Lung microvascular endothelial cell (primary cell): ENCODE measurements at regions not wholly inside any gene's neighbourhood (a gene's known extent, or its start where the extent isn't known, plus 50 kb on each side); places are given as distances from the start of the nearest gene placed in this dataset.

ENCODE experiments used
- DNase-seq, 2 donors: peaks; one replicate each; pipeline versions ENCODE4 v3.0.0 to v3.0.0-alpha.2; 2010; ENCODE audit warnings: low read depth in 2 of 2

DNA sequence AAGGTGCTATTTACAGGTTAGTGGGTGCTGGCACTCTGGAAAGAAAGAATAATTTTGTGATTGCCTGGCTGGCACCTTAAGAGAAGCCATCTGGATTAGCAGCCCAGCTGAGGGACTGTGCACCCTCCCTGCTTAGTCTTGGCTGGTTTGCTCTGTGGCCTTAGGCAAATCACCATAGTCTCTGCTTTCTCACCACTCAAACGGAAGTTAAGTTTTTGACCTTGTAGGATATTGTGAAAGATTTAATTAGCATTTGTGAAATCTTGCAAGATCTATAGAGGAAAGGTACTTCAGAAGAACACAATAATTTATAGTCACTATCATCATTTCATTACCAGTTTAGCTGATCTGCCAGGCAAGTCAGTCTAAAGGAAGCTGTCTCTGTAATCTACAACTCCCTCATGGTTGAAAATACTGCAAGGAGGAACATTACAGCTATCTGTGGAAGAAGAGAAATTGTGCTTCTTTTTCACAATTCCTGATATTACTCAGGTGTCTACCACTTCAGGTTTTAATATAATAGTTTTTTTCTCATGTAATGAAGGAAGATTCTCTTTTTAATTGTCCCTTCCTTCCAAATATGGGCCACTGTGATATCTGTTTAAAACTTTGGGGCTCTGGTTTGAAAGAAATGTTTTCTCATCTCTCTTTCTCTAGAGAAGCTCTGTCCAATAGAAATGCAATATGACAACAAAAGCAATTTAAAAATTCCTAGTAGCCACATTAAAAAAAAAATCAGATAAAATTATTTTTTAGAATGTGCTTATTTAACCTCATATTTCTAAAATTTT, 219.6 kb downstream of the PTEN start:
- DNase-seq = no peak

DNA sequence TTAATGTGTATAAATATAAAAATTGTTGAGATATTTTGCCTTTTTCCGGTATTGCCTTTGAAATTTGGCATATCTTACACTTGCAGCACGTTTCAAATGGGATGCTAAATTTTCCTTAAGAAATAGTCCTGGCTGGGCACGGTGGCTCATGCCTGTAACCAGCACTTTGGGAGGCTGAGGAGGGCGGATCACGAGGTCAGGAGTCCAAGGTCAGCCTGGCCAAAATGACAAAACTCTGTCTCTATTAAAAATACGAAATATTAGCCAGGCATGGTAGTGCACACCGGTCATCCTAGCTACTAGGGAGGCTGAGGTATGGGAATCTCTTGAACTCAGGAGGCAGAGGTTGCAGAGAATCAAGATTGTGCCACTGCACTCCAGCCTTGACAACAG, 220.2 kb downstream of the PTEN start:
- no peak for DNase-seq

DNA sequence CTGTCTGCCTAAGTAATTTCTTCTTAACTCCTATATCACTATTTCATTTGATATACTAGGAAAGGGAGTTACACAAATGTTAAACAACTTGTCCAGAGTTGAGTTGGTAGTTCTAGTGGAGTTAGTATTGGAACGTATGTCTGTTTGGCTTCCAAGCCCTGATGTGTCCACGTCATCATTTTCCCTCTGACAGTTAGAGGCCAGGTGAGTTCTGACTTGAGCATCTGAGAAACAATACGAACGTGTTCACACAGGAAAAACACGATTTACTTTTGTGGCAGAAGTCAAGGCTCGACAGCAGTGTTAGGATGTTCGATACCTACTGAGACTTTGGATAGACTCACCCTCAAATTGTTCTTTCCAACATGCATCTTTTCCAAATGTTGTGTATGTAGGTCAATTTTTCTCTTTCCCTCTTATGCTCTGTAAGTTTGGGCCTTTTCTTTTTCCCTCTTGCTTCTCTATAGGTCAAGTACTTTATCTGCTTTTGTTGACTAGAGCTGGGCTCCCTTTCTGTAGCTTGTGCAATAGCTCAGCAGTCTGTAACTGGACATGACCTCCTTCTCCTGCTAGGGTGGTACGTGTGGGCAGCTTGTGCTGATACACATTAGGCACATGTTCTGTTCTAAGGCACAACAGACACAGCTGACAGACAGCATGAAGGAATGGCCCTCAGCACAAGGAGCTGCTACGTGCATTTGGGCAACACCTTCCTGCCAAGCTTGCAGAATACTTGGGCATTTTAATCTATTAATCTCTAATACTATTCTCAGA, 222.9 kb downstream of the PTEN start:
- no peak for DNase-seq

DNA sequence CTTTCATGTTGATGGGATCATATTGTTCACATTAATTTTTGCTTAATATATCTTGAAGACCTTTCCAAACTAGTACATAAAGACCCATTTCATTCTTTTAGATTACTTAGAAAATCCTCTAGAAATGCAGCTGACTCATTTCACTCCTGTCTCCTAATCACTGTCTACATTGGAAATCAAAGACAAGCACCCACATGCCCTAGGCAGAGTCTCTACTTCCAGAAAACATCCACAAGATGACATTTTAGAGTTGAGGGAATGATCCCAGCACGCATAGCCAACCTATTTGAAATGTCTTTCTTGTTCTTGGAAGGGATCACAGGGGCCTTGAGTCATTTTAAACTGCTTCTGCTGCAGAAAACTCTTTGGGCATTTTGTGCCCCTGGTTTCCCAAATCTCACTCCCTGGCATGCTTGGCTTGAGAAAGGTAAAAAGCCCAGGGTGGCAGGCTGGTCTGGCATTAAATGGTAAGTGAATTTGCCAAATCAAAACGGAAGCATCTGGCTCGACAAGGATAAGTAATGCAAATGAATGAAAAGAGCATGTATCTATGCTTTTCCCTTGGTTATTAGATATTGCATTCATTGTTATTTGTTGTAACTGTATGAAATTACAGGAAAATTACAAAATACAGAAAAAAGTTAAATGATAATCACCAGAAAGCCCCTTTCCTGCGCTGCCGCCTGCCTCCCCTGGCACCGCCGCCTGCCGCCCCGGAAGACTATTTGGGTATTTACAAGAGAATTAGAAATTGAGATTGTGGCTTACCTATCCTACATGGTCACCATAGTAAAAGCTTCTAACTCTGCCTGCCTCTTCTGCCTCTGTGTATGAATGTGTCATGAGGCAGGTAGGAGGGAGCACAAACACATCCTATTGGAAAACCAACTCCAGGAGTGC, 225.3 kb downstream of the PTEN start:
- DNase-seq = no peak

DNA sequence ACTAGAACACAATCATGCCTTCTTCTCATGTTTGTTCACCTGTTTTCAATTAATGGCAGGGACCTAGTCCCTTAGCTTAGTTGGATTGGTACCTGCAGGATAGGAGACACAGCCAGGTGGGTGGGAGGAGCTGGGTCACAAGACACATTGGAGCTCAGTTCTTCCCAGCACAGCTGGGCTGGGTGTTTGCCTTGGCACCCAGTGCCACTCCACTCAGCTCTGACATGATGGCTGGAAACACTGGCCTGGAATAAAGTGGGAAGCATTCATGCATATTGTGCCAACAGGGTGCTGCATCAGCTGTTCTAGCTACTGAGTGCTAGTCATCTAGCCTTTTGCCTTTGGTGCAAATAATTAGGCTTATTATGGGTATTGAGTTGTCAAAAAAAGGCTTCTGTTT, 226.1 kb downstream of the PTEN start:
- no peak for DNase-seq

DNA sequence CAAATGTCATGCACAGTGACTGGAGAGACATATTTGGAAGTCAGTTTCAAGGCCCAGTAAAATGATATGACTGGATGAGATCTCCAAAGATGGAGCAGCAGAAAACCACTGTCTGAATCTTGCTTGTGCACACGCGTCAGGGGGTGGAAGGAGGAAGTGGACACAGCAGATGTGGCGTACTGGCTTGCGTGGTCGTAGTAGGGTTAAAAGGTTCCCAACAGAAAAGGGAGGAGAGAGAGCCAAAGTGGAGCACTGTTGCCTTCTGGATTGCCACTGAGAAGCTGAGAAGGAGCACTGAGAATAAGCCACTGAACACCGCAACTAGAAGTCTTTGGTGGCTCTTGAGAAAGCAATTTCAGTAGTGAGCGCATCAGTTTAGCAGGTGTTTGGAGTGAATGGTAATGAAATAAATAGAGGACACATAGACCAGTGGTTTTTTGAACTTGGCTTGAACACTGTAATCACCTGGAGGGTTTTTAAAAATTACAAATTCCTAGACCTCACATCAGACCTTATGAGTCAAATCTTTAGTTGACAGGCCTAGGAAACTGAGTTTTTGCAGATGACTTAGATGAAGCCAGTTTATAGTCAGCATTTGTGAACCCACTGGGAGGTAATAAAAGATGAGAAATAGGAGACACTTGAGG, 227.3 kb downstream of the PTEN start:
- no peak for DNase-seq

DNA sequence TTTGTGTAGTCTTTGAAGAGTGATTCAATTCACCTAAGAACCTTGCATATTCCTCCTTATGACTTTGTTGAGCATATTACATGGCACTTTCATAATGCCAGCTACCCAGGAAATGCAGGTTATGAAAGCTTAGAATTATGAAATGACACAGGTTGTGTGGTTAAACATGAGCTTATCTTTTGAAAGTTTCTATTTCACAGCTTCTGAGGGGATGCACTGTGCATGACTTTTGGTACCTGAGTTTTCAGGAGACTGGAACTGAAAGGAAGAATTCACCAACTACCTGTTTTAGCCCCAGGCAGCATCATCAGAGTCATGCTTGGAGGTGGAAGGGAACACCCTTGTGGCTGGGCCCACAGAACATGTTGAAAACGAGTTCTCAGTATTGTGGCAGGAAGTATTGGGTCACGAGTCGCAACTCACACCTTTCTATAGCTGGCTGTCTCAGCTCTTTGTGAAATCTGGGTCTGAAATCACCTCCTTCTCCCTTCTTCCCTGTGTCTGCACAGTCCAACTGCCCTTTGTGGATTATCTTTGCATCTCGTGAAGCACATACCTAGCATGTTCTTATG, 228.2 kb downstream of the PTEN start:
- DNase-seq = no peak

DNA sequence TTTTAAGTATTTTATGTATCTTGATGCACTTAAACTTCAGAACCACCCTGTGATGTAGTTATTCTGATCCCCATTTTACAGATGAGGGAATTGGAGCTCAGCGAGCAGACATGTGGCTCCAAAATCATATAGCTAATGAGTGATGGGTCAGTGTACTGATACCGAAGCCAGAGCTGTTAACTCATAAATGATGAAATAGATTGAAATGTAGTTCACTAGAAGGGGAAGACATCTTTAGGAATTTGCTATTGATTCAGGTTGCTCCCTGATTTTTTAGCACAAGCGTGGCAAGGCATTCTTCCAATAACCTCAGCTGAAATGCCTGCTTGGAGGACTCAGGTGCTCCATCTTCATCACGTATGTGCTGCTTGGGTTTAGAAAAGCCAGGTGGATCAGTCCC, 228.8 kb downstream of the PTEN start:
- DNase-seq = no peak

DNA sequence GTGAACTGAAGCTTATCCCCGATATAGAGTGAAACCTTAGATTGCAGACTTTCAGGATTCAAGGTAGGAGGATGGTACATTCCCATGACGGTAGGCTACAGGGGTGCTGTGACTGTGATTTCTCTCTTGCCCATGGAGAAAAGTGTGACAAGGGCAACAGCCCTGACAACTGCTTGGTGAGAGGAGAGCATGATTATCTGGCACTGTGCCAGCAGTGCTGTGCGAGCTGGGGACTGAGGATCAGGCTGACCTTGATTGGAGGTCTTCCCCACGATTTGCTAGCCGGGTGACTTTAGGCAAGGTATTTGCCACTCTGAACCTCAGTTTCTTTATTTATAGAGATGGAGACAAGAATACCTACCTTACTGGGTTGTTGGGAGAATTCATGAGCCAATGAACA, 229.5 kb downstream of the PTEN start:
- peak in 1 of 2 donors; percentile 6 for DNase-seq

DNA sequence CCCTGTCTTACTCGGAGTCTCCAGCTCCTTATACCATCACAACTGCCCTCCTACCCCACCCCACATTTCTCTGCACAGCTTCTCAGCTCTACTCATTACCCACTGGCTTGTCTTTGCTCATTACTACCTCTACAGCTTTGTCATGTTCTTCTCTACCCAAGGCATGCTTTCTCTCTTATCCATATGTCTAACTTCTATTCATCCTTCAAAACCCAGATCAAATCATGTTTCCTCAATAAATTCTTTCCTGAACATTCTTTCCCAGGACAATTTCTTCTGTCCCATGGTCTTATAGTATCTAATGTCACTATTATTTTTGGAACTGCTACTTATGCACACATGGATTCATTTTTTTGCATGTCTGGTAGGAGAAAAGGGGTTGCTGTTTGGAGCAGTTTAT, 231.4 kb downstream of the PTEN start:
- no peak for DNase-seq

DNA sequence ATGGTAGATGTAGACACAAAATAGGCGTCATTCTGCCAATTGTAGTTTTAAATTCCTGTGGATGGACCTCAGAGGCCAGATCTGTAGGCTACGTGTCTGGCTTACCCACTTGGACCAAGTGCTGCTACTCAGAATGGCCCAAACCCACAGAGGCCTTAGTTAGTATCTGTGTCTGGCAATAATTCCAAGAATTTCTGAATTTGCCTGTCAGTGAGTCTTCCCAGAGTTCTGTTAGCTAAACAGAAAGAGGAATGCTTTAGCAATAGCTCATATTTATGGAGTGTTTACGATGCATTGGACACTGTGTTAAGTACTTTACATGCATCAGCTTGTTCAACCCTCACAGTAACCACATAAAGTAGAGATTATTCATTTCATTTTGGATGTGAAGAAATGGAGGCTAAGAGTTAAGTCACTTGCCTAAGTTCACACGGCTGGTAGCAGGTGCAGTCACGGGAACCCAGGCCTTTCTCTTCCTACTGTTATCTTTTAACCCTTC, 231.8 kb downstream of the PTEN start:
- DNase-seq = no peak

DNA sequence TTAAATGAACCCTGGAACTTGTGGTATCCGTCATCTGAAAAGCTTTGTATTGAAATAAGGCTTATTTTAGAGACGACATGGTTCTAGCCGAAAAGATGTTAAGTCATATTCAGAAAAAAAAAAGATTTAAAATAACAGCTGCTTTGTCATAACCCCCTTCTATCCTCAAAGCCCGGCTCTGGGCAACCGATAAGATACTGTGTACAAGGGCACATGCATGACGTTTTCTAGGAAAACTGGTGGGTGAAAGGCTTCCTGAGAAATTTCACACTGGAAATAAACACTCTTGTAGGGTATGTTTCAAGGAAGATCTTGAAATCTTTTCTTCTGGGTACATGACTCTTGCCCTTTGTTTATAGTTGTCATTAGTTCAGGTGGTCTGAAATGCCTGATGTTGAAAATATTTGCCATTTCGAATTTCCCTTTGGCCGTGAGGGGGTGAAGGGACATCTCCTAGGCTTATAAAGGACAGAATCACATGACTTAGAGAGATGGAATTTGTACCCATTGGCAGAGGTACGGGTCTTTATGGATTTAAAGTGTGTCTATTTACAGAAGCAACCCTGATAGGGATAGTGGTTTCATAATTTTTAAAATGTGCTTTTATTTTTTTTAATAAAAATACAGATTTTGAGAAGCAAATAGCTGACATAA, 232.5 kb downstream of the PTEN start:
- no peak for DNase-seq

DNA sequence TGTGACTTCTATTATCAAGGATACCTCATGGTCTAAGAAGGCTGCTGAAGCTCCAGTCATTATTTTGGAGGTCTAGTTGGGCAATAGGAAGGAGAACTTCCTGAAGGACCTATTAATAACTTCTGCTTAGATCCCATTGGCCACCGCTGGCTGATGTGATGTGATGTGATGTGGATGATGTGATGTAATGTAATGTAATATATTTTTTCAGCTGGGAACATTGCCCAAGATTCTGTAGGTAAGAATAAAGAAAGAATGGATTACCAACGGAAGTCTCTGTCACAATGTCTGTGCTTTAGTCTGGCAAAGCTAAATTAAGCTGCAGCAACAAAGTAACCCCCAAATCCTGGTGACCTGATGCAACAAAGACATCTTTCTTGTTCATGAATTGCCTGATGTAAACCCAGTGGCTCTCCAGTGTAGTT, 233.7 kb downstream of the PTEN start:
- no peak for DNase-seq

DNA sequence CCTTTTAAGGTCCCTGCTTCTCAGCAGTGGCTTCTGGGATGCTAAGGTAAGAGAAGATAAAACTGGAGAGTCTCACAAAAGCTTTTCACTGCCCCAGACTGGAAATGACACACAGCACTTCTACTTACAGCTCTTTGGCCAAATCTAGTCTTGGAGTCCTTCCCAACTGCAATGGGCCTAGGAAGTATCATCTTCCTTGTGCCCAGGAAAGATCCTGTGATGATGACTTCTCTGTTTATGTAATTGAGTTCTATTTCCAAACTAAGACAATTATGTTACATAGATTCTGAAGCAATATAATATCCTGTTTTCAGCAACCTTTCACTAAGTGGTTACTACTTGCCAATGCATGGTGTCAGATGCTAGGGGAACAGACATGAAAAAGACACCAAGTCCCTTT, 234.1 kb downstream of the PTEN start:
- DNase-seq = no peak

DNA sequence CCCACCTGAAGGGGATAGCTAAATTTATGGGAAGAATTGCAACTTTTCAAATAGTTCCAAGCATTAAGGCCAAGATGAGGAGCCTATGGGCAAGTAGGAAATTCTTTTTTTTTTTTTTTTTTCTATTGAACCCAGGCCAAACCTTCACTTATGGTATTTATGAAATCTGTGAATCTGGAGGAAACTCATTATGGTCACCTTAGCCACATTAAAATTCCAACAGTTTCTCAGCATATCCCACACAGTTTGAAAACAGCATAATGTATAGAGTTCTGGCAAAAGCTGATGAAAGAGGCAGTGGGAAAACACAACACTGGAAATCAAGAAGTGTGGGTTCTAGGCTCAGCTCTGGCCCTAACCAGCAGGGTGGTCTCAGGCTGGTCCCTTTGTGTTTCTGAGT, 236.9 kb downstream of the PTEN start:
- no peak for DNase-seq

DNA sequence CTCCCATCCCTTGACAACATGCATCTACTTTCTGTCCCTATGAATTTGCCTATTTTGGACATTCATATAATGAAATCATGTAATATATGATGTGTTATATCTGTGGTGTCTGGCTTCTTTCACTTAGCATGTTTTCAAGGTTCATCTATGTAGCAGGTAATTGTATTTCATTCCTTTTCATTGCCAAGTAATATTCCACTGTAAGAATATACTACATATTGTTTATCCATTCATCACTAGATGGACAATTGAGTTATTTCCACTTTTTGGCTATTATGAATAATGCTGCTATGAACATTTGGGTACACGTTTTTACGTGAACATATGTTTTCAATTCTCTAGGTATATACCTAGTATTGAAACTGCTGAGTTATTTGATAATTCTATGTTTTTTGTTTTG, 238.2 kb downstream of the PTEN start:
- no peak for DNase-seq

DNA sequence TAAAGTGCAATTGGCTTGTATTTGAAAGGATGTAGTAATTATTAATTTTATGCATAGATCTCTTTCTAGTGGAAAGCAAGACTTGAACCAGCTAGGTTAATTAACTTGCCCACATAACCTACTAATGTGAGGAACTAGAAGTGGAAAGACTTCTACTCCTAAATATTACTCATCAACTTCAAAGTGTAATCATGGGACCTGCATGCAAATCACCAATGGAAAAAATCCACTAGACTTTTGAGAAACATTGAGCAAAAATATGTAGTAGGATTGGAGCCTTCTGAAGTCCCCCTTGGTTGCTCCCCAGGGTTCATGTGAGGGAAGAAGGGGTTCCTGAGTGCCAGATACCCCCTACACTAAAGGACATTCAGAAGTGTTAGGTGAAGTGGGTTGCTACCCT, 240.2 kb downstream of the PTEN start:
- DNase-seq = no peak

DNA sequence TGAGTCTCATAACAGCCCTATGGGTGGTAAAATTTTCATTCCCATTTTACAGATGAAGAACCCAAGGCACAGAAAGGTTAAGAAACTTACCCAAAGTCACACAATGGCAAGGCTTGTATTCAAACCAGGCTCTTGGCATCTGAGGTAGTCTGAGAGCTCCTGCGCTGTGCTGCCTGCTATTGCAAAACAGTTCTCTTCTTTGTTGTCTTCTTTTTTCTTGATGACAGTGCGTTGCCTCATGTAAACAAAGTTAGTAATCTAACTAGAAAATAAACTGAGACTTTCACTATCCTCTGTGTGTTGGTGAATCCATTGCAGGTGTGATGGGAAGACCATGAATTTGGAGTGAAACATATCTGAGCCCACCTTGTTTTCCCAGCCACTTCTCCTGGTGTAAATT, 240.8 kb downstream of the PTEN start:
- no peak for DNase-seq

DNA sequence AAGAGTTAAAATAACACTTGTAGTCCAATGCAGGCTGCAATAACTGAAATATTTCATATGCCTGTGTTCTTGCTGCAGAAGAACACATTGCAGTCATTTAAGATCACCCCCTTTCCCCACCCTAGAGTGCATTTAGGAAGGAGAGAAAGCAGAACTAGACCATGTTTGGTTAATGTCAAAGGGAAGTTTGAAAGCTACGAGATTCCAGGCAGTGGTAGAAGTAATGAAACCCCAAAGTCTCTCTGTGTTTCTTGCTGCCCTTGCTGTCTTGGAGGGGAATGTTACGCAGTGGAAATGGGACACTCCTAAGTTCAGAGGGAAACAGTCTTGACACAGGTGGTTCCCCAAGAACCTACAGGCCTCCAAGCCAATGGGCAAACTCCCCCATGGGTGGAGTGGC, 242.9 kb downstream of the PTEN start:
- no peak for DNase-seq

DNA sequence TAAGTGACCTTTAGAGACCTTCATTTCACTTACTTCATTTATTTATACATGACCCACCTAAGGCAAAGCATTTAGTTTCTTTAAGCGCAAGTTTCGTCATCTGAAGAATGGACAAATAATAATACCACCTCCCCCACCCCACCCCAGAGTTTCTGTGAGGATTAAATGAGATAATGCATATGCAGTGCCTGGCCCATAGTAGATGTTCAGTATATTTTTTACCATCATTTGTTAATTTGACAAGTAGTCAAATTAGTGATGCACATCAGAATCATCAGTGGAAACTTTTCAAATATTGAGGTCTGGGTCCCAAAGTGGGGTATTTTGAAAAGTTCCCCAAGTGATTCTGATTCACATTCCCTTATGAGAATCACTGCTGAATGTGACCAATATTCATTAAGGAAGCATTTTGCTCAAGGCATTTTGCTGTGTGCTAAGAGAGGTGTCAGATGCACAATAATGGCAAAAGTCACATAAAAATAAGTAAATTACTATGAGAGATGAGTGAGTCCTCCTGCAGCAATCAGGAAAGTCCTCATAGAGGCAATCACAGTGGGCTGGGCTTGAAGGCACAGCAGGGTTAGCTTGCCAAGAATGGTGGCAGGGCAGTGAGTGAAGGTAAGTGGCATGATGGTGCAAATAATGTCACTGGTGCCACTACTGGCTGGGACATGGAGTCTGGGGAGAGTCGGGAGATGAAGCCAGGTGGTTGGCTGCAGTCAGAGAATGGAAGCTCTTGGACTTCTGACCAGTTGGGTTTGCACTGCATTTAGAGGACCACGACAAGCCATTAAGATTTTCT, 244.1 kb downstream of the PTEN start:
- DNase-seq = no peak
